ENCODE measurements at regions not wholly inside any gene's neighbourhood (a gene's known extent, or its start where the extent isn't known, plus 50 kb on each side); places are given as distances from the start of the nearest gene placed in this dataset.
"Not testable (repeated sequence)": the region's sequence is repeated elsewhere in the genome, so short reads cannot be mapped to it uniquely, and the experiment has no call there.

DNA sequence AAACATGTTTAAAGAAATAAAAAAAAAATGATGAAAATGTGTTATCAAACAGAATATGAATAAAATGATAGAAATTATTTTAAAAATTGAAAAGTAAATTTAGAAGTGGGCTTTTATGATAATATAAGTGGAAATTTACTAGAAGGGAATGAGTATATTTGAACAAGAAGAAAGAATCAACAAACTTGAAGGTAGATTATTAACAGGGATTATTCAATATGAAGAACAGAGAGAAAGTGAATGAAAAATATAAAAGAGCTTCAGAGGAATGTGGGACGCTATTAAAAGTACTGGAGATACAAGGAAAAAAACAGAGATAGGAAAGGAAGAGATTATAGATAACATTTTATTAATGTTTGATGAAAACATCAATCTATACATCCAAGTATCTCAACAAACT, 1014.4 kb upstream of the CITED2 start:
- Histone ChIP-seq H3K27me3 (ENCODE audit: low read length) (no peaks in the 10 kb centered on the region), H3K79me2 (ENCODE audit: low read length) (no peaks in the 10 kb centered on the region), H3K4me3 (ENCODE audit: low read length) (no peak overlapping the region), H3K9me2 (replicated peaks; ENCODE audit: insufficient read depth, low read length) (no peaks in the 10 kb centered on the region), H2AFZ (ENCODE audit: low read length) (no peak overlapping the region), H3K4me2 (ENCODE audit: low read depth, low read length, poor library complexity, severe bottlenecking) (no peak overlapping the region), H3K9ac (ENCODE audit: low read length) (no peak overlapping the region), H3K9me3 (ENCODE audit: low read length) (no peaks in the 10 kb centered on the region), H3K27ac (ENCODE audit: low read length) (no peak overlapping the region), H4K20me1 (ENCODE audit: insufficient read depth, low read depth, low read length) (no peaks in the 10 kb centered on the region), H3K4me1 (ENCODE audit: low read length) (no peaks in the 10 kb centered on the region), H3K36me3 (ENCODE audit: insufficient read depth, low read length) (no peaks in the 10 kb centered on the region)
- no peak for DNase-seq

DNA sequence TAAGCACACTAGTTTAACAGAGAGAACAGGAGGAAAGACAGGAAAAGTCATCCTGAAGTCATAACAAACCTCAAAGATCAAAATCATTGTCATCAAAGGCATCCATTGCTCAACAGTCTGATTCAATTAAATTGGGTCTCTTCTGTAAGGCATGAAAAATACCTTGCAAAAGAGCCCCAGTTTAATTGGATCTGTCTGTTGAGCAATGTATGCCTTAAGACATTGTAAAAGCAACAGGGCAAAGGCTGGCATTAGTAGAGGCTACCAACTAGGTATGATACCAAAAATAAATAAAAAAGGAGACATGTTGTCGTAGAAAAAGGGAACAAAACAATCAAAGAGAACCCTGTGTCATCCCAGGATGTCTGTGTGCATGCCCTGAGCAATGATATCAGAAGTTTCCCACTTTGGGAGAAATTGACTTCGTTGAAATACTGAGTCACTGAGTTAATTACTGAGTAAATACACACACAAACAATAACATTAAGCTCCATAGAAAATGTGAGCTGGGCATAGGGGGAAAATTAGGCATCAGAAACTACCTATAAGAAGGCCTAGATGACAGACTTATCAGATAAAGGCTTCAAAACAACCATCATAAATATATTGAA, 1013.8 kb upstream of the CITED2 start:
- H3K4me2 ChIP-seq (ENCODE audit: low read depth, low read length, poor library complexity, severe bottlenecking): no peak overlapping the region
- no peak overlapping the region for H3K27ac ChIP-seq (ENCODE audit: low read length)
- H2AFZ ChIP-seq (ENCODE audit: low read length): no peak overlapping the region
- no peaks in the 10 kb centered on the region for H3K9me3 ChIP-seq (ENCODE audit: low read length)
- no peak overlapping the region for H3K4me3 ChIP-seq (ENCODE audit: low read length)
- no peak for DNase-seq
- H3K79me2 ChIP-seq (ENCODE audit: low read length): no peaks in the 10 kb centered on the region
- no peaks in the 10 kb centered on the region for H3K36me3 ChIP-seq (ENCODE audit: insufficient read depth, low read length)
- H3K9me2 ChIP-seq (replicated peaks; ENCODE audit: insufficient read depth, low read length): no peaks in the 10 kb centered on the region
- H3K9ac ChIP-seq (ENCODE audit: low read length): no peak overlapping the region
- no peaks in the 10 kb centered on the region for H4K20me1 ChIP-seq (ENCODE audit: insufficient read depth, low read depth, low read length)
- H3K4me1 ChIP-seq (ENCODE audit: low read length): no peaks in the 10 kb centered on the region
- H3K27me3 ChIP-seq (ENCODE audit: low read length): no peaks in the 10 kb centered on the region

DNA sequence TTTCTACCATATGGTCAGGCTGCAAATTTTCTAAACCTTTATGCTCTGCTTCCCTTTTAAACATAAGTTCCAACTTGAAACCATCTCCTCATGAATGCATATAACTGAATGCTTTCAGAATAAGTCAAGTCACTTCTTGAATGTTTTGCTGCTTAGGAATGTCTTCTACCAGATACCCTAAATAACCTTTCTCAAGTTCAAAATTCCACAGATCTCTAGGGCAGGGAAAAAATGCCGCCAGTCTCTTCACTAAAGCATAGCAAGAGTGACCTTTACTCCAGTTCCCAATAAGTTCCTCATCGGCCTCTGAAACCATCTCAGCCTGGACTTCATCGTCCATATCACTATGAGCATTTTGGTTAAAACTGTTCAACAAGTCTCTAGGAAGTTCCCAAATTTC, 1011.2 kb upstream of the CITED2 start:
- Histone ChIP-seq H3K9me3 (ENCODE audit: low read length) (no peaks in the 10 kb centered on the region), H3K4me3 (ENCODE audit: low read length) (no peak overlapping the region), H3K9ac (ENCODE audit: low read length) (no peak overlapping the region), H3K27me3 (ENCODE audit: low read length) (no peaks in the 10 kb centered on the region), H3K79me2 (ENCODE audit: low read length) (no peaks in the 10 kb centered on the region), H3K36me3 (ENCODE audit: insufficient read depth, low read length) (no peaks in the 10 kb centered on the region), H3K4me1 (ENCODE audit: low read length) (no peaks in the 10 kb centered on the region), H3K4me2 (ENCODE audit: low read depth, low read length, poor library complexity, severe bottlenecking) (no peak overlapping the region), H4K20me1 (ENCODE audit: insufficient read depth, low read depth, low read length) (no peaks in the 10 kb centered on the region), H3K9me2 (replicated peaks; ENCODE audit: insufficient read depth, low read length) (no peaks in the 10 kb centered on the region), H3K27ac (ENCODE audit: low read length) (no peak overlapping the region), H2AFZ (ENCODE audit: low read length) (no peak overlapping the region)
- no peak for DNase-seq

DNA sequence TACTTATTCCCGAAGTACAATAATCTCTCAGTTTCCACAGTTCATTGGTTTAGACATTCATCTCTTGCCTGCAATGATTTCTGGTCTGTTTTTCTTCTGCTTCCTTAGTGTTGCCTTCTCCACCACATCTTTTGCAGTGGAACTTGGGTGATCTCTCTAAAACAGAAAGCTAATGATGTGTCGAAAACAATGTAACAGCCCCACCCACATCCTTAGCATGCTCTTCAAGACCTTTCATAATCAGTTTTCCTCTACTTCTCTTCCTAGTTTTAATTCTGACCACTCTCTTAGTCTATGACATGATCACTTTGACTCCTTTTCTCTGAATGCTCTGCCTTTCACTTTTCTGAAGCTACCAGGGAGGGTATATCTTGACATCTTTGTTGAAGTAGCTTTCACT, 1007.9 kb upstream of the CITED2 start:
- H3K4me3 ChIP-seq (ENCODE audit: low read length): no peak overlapping the region
- no peaks in the 10 kb centered on the region for H3K79me2 ChIP-seq (ENCODE audit: low read length)
- H3K9me3 ChIP-seq (ENCODE audit: low read length): no peaks in the 10 kb centered on the region
- H3K9ac ChIP-seq (ENCODE audit: low read length): no peak overlapping the region
- H4K20me1 ChIP-seq (ENCODE audit: insufficient read depth, low read depth, low read length): no peaks in the 10 kb centered on the region
- H3K9me2 ChIP-seq (replicated peaks; ENCODE audit: insufficient read depth, low read length): no peaks in the 10 kb centered on the region
- H3K4me2 ChIP-seq (ENCODE audit: low read depth, low read length, poor library complexity, severe bottlenecking): no peak overlapping the region
- no peaks in the 10 kb centered on the region for H3K36me3 ChIP-seq (ENCODE audit: insufficient read depth, low read length)
- no peaks in the 10 kb centered on the region for H3K27me3 ChIP-seq (ENCODE audit: low read length)
- DNase-seq: no peak
- H3K4me1 ChIP-seq (ENCODE audit: low read length): no peaks in the 10 kb centered on the region
- no peak overlapping the region for H3K27ac ChIP-seq (ENCODE audit: low read length)
- H2AFZ ChIP-seq (ENCODE audit: low read length): no peak overlapping the region

DNA sequence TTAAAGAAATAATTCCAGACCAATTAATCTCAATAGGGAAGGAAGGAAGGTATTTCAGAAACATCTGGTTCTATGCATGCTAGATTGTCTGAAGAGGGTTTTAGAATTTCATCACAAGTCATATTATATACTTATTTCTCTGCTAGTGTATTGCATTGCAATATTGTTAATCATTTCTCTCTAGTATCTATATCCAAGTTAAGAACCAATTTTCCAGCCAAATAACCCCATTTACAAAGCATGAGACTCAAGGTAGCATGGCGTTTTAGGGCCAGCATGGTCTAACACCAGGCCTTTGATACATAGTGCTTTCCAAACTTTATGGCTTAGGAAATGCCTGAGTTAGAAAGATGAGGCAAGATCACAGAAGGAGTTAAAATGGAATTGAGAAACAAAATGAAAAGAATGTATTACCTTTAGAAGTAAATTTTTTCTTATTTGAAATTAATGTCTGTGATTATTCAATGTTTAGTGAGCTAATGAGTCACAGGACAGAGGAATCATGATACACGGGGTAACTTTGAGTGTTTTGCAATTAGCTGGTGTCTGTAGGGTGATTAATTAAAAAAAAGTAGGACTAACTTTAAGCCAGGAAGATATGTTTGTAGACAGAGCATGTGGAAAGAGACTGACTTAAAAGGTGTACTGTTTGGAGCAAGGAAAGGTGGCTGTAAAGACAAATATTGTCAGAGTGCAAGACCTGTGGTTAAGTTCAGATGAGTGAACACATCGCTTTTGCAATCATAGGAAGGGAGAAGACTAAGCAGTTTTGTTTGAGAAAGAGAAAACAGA, 1006.2 kb upstream of the CITED2 start:
- no peaks in the 10 kb centered on the region for H3K9me3 ChIP-seq (ENCODE audit: low read length)
- H3K9ac ChIP-seq (ENCODE audit: low read length): no peak overlapping the region
- no peaks in the 10 kb centered on the region for H3K79me2 ChIP-seq (ENCODE audit: low read length)
- no peak overlapping the region for H3K27ac ChIP-seq (ENCODE audit: low read length)
- no peaks in the 10 kb centered on the region for H3K9me2 ChIP-seq (replicated peaks; ENCODE audit: insufficient read depth, low read length)
- H3K36me3 ChIP-seq (ENCODE audit: insufficient read depth, low read length): no peaks in the 10 kb centered on the region
- H3K27me3 ChIP-seq (ENCODE audit: low read length): no peaks in the 10 kb centered on the region
- no peak overlapping the region for H3K4me3 ChIP-seq (ENCODE audit: low read length)
- no peaks in the 10 kb centered on the region for H3K4me1 ChIP-seq (ENCODE audit: low read length)
- H3K4me2 ChIP-seq (ENCODE audit: low read depth, low read length, poor library complexity, severe bottlenecking): no peak overlapping the region
- H2AFZ ChIP-seq (ENCODE audit: low read length): no peak overlapping the region
- DNase-seq: no peak
- no peaks in the 10 kb centered on the region for H4K20me1 ChIP-seq (ENCODE audit: insufficient read depth, low read depth, low read length)

DNA sequence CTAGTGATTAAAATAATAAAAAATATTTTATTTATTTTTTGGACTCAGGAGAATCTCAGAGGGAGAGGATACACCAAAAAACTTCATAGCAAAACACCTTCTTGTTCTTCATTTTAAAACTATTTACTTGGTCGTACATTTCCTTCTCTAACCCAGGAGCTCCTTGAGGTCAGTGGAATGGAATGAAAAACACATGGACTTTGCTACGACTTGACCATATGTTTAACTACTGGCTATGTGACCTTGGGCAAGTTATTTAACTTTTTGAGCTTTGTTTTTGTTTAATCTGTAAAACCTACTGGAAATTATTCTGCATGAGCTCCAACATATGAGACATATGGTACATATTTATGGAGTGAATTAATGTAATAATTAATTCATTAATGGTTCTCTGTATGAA, 1005.5 kb upstream of the CITED2 start:
- Histone ChIP-seq H3K9me3 (ENCODE audit: low read length) (no peaks in the 10 kb centered on the region), H4K20me1 (ENCODE audit: insufficient read depth, low read depth, low read length) (no peaks in the 10 kb centered on the region), H3K4me2 (ENCODE audit: low read depth, low read length, poor library complexity, severe bottlenecking) (no peak overlapping the region), H3K27me3 (ENCODE audit: low read length) (no peaks in the 10 kb centered on the region), H3K36me3 (ENCODE audit: insufficient read depth, low read length) (no peaks in the 10 kb centered on the region), H2AFZ (ENCODE audit: low read length) (no peak overlapping the region), H3K4me3 (ENCODE audit: low read length) (no peak overlapping the region), H3K9me2 (replicated peaks; ENCODE audit: insufficient read depth, low read length) (no peaks in the 10 kb centered on the region), H3K27ac (ENCODE audit: low read length) (no peak overlapping the region), H3K79me2 (ENCODE audit: low read length) (no peaks in the 10 kb centered on the region), H3K9ac (ENCODE audit: low read length) (no peak overlapping the region), H3K4me1 (ENCODE audit: low read length) (no peaks in the 10 kb centered on the region)
- no peak for DNase-seq

DNA sequence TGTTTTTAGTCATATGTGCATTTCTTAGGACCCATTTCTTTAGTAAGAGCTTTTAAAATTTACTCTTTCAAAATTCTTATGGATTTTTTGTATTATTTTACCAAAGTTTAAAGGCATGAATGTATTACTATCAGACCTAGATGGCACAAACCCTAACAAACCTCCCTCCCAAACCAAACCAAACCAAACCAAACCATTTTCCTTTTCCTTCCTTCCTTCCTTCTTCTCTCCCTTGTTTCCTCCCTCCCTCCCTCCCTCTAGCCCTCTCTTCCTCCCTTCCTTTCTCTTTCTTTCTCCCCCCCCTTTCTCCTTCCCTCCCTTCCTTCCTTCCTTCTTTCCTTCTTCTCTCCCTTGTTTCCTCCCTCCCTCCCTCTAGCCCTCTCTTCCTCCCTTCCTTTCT, 1001.8 kb upstream of the CITED2 start:
- H3K9me2 ChIP-seq (replicated peaks; ENCODE audit: insufficient read depth, low read length): no peaks in the 10 kb centered on the region
- H3K36me3 ChIP-seq (ENCODE audit: insufficient read depth, low read length): no peaks in the 10 kb centered on the region
- H3K4me1 ChIP-seq (ENCODE audit: low read length): no peaks in the 10 kb centered on the region
- H4K20me1 ChIP-seq (ENCODE audit: insufficient read depth, low read depth, low read length): no peaks in the 10 kb centered on the region
- no peak overlapping the region for H2AFZ ChIP-seq (ENCODE audit: low read length)
- no peak for DNase-seq
- H3K4me3 ChIP-seq (ENCODE audit: low read length): no peak overlapping the region
- H3K9ac ChIP-seq (ENCODE audit: low read length): no peak overlapping the region
- H3K27me3 ChIP-seq (ENCODE audit: low read length): no peaks in the 10 kb centered on the region
- H3K27ac ChIP-seq (ENCODE audit: low read length): no peak overlapping the region
- no peaks in the 10 kb centered on the region for H3K9me3 ChIP-seq (ENCODE audit: low read length)
- no peak overlapping the region for H3K4me2 ChIP-seq (ENCODE audit: low read depth, low read length, poor library complexity, severe bottlenecking)
- no peaks in the 10 kb centered on the region for H3K79me2 ChIP-seq (ENCODE audit: low read length)

DNA sequence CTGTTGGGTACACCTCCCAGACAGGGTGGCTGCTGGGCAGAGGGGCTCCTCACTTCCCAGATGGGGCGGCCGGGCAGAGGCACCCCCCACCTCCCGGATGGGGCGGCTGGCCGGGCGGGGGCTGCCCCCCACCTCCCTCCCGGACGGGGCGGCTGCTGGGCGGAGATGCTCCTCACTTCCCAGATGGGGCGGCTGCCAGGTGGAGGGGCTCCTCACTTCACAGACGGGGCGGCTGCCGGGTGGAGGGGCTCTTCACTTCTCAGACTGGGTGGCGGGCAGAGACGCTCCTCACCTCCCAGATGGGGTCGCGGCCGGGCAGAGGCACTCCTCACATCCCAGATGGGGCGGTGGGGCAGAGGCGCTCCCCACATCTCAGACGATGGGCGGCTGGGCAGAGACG, 999.3 kb upstream of the CITED2 start:
- not testable (repeated sequence) for H3K9me3 ChIP-seq (ENCODE audit: low read length); H3K4me2 ChIP-seq (ENCODE audit: low read depth, low read length, poor library complexity, severe bottlenecking); DNase-seq; H3K9ac ChIP-seq (ENCODE audit: low read length); H2AFZ ChIP-seq (ENCODE audit: low read length); H3K4me1 ChIP-seq (ENCODE audit: low read length); H4K20me1 ChIP-seq (ENCODE audit: insufficient read depth, low read depth, low read length); H3K27me3 ChIP-seq (ENCODE audit: low read length); H3K79me2 ChIP-seq (ENCODE audit: low read length); H3K36me3 ChIP-seq (ENCODE audit: insufficient read depth, low read length); H3K4me3 ChIP-seq (ENCODE audit: low read length); H3K9me2 ChIP-seq (replicated peaks; ENCODE audit: insufficient read depth, low read length); H3K27ac ChIP-seq (ENCODE audit: low read length)

All from Karpas-422 (cell line).